ENCODE measurements at regions not wholly inside any gene's neighbourhood (a gene's known extent, or its start where the extent isn't known, plus 50 kb on each side); places are given as distances from the start of the nearest gene placed in this dataset.
"Not testable (repeated sequence)": the region's sequence is repeated elsewhere in the genome, so short reads cannot be mapped to it uniquely, and the experiment has no call there.

DNA sequence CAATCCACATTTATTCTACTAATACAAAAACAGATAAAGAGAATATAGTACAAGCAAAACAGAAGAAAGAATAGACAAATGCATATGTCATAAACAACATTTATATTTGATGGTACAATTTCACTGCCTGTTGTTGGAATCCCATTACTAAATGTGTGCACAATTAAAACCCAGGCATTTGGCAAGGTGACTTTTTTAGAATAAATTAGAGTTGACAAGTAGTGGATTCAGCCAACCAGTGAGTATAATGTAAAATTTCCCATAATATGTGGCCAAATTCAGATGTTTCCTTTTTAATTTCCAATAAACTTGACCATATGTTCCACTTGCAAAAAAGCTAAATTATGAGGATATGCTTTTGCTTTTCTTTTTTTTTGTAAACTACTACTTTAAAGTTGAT, 1578.8 kb downstream of the OLFM4 start:
- H3K36me3 ChIP-seq (ENCODE audit: control insufficient read depth in 4 of 4, insufficient read depth in 3 of 4, low read depth in 1 of 4, low read length in 3 of 4): no peaks in the 10 kb centered on the region
- H3K9me3 ChIP-seq (ENCODE audit: control insufficient read depth in 4 of 4, low read length in 3 of 4): no peaks in the 10 kb centered on the region
- H3K27ac ChIP-seq (ENCODE audit: low read depth in 1 of 2, low read length in 2 of 2): no peak overlapping the region
- TF ChIP-seq RAD21 (IDR thresholded peaks at IDR 0.05) (no peak), FOXA1 (IDR thresholded peaks at IDR 0.05) (no peak), EGR1 (IDR thresholded peaks at IDR 0.05; ENCODE audit: low read depth in 2 of 2) (no peak), TAF1 (conservative IDR thresholded peaks at IDR 0.05) (no peak), GABPA (IDR thresholded peaks at IDR 0.05 in 1 of 2, conservative IDR thresholded peaks at IDR 0.05 in 1 of 2) (no peak), RXRA (IDR thresholded peaks at IDR 0.05) (no peak), FOXA2 (IDR thresholded peaks at IDR 0.05) (no peak)
- TF ChIP-seq, protein P1, sequence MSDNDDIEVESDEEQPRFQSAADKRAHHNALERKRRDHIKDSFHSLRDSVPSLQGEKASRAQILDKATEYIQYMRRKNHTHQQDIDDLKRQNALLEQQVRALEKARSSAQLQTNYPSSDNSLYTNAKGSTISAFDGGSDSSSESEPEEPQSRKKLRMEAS (IDR thresholded peaks at IDR 0.05): no peak
- TF ChIP-seq, protein P2, sequence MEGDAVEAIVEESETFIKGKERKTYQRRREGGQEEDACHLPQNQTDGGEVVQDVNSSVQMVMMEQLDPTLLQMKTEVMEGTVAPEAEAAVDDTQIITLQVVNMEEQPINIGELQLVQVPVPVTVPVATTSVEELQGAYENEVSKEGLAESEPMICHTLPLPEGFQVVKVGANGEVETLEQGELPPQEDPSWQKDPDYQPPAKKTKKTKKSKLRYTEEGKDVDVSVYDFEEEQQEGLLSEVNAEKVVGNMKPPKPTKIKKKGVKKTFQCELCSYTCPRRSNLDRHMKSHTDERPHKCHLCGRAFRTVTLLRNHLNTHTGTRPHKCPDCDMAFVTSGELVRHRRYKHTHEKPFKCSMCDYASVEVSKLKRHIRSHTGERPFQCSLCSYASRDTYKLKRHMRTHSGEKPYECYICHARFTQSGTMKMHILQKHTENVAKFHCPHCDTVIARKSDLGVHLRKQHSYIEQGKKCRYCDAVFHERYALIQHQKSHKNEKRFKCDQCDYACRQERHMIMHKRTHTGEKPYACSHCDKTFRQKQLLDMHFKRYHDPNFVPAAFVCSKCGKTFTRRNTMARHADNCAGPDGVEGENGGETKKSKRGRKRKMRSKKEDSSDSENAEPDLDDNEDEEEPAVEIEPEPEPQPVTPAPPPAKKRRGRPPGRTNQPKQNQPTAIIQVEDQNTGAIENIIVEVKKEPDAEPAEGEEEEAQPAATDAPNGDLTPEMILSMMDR (IDR thresholded peaks at IDR 0.05; ENCODE audit: low read depth, low read length, missing input control): no peak
- no peak for DNase-seq (ENCODE audit: low spot score)
- H3K27me3 ChIP-seq (ENCODE audit: control insufficient read depth in 4 of 4, insufficient read depth in 4 of 4, low read length in 3 of 4): no peaks in the 10 kb centered on the region
- no peaks in the 10 kb centered on the region for H3K4me1 ChIP-seq (ENCODE audit: control insufficient read depth in 4 of 4, insufficient read depth in 4 of 4, low read length in 3 of 4)
- no peak overlapping the region for H3K4me3 ChIP-seq (ENCODE audit: low read depth in 1 of 3, low read length in 3 of 3)
- H3K9ac ChIP-seq (ENCODE audit: low read depth in 1 of 2, low read length in 2 of 2): no peak overlapping the region

DNA sequence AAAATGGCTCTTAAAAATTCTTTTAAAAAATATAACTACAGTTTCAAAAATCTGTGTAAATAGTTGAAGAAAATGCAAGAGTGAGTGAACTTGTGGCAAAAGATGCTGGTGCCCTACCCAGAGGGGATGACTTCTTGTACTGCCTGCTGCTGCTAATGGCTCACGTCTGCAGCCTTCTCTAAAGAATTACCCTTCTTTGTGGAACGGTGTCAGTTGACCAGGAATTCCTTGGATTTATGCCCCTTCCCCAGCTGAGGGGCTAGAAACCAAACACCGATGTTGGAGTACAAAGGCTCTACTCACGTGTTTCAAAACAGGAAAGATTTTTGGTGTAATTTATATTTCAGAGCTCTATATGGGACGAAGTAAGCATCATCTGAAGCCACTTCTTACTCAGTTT, 1582.8 kb downstream of the OLFM4 start:
- DNase-seq (ENCODE audit: low spot score): no peak
- no peak overlapping the region for H3K4me3 ChIP-seq (ENCODE audit: low read depth in 1 of 3, low read length in 3 of 3)
- WGBS: 79% methylated on average over 5 of the region's 5 CpGs
- no peaks in the 10 kb centered on the region for H3K27me3 ChIP-seq (ENCODE audit: control insufficient read depth in 4 of 4, insufficient read depth in 4 of 4, low read length in 3 of 4)
- no peaks in the 10 kb centered on the region for H3K9me3 ChIP-seq (ENCODE audit: control insufficient read depth in 4 of 4, low read length in 3 of 4)
- H3K36me3 ChIP-seq (ENCODE audit: control insufficient read depth in 4 of 4, insufficient read depth in 3 of 4, low read depth in 1 of 4, low read length in 3 of 4): no peaks in the 10 kb centered on the region
- H3K9ac ChIP-seq (ENCODE audit: low read depth in 1 of 2, low read length in 2 of 2): no peak overlapping the region
- H3K4me1 ChIP-seq (ENCODE audit: control insufficient read depth in 4 of 4, insufficient read depth in 4 of 4, low read length in 3 of 4): no peaks in the 10 kb centered on the region
- no peak overlapping the region for H3K27ac ChIP-seq (ENCODE audit: low read depth in 1 of 2, low read length in 2 of 2)
- TF ChIP-seq RXRA (IDR thresholded peaks at IDR 0.05) (no peak), HNF4A (conservative IDR thresholded peaks at IDR 0.05) (no peak), TAF1 (conservative IDR thresholded peaks at IDR 0.05) (no peak)
- TF ChIP-seq, protein P3, sequence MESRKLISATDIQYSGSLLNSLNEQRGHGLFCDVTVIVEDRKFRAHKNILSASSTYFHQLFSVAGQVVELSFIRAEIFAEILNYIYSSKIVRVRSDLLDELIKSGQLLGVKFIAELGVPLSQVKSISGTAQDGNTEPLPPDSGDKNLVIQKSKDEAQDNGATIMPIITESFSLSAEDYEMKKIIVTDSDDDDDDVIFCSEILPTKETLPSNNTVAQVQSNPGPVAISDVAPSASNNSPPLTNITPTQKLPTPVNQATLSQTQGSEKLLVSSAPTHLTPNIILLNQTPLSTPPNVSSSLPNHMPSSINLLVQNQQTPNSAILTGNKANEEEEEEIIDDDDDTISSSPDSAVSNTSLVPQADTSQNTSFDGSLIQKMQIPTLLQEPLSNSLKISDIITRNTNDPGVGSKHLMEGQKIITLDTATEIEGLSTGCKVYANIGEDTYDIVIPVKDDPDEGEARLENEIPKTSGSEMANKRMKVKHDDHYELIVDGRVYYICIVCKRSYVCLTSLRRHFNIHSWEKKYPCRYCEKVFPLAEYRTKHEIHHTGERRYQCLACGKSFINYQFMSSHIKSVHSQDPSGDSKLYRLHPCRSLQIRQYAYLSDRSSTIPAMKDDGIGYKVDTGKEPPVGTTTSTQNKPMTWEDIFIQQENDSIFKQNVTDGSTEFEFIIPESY (IDR thresholded peaks at IDR 0.05): no peak
- TF ChIP-seq, protein P4, sequence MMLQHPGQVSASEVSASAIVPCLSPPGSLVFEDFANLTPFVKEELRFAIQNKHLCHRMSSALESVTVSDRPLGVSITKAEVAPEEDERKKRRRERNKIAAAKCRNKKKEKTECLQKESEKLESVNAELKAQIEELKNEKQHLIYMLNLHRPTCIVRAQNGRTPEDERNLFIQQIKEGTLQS (IDR thresholded peaks at IDR 0.05): no peak

DNA sequence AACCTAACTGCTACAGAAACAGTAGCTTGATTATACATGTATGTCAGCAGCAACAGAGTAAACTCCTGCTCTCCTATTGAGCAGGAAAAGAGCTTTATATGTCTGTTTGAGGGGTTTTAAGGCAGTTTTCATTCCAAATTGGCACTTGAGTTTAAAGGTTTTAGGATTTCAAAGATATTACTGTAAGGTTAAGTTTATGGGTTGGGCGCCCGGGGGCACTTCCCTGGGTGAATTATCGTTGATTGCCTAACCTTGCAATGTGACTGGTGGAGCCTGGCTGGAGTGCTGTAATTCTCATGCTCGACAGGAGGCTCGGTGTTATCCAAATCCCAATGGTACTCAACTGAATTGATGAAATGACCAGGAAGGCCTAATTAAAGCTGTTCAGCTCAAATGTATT, 1586.1 kb downstream of the OLFM4 start:
- Histone ChIP-seq H3K4me1 (ENCODE audit: control insufficient read depth in 4 of 4, insufficient read depth in 4 of 4, low read length in 3 of 4) (no peaks in the 10 kb centered on the region), H3K27me3 (ENCODE audit: control insufficient read depth in 4 of 4, insufficient read depth in 4 of 4, low read length in 3 of 4) (no peaks in the 10 kb centered on the region), H3K36me3 (ENCODE audit: control insufficient read depth in 4 of 4, insufficient read depth in 3 of 4, low read depth in 1 of 4, low read length in 3 of 4) (no peaks in the 10 kb centered on the region), H3K9me3 (ENCODE audit: control insufficient read depth in 4 of 4, low read length in 3 of 4) (no peaks in the 10 kb centered on the region), H3K27ac (ENCODE audit: low read depth in 1 of 2, low read length in 2 of 2) (no peak overlapping the region), H3K4me3 (ENCODE audit: low read depth in 1 of 3, low read length in 3 of 3) (no peak overlapping the region), H3K9ac (ENCODE audit: low read depth in 1 of 2, low read length in 2 of 2) (no peak overlapping the region)
- TF ChIP-seq EGR1 (IDR thresholded peaks at IDR 0.05; ENCODE audit: low read depth in 2 of 2): no peak
- TF ChIP-seq YY1 (IDR thresholded peaks at IDR 0.05): no peak
- TF ChIP-seq HNF4G (IDR thresholded peaks at IDR 0.05): no peak
- TF ChIP-seq TAF1 (conservative IDR thresholded peaks at IDR 0.05): no peak
- TF ChIP-seq RAD21 (IDR thresholded peaks at IDR 0.05): no peak
- no peak for DNase-seq (ENCODE audit: low spot score)
- WGBS: 83% methylated on average over 5 of the region's 5 CpGs

DNA sequence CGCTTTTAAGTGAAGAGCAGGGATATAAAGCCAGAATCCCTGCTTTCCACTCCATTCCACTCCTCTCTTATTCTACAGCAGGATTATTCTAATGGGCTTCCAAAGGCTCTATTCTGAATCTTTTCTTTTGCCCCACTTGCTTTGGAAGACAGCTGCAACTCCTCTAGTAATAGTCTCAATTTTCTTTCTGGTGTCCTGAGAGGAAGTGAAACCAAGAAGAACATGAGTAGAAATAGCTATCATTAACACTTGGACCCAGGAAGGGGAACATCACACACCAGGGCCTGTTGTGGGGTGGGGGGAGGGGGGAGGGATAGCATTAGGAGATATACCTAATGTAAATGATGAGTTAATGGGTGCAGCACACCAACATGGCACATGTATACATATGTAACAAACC, 1597.9 kb downstream of the OLFM4 start:
- H3K36me3 ChIP-seq (ENCODE audit: control insufficient read depth in 4 of 4, insufficient read depth in 3 of 4, low read depth in 1 of 4, low read length in 3 of 4); H3K4me3 ChIP-seq (ENCODE audit: low read depth in 1 of 3, low read length in 3 of 3); H3K4me1 ChIP-seq (ENCODE audit: control insufficient read depth in 4 of 4, insufficient read depth in 4 of 4, low read length in 3 of 4); H3K9me3 ChIP-seq (ENCODE audit: control insufficient read depth in 4 of 4, low read length in 3 of 4); DNase-seq (ENCODE audit: low spot score); H3K27me3 ChIP-seq (ENCODE audit: control insufficient read depth in 4 of 4, insufficient read depth in 4 of 4, low read length in 3 of 4); H3K27ac ChIP-seq (ENCODE audit: low read depth in 1 of 2, low read length in 2 of 2); H3K9ac ChIP-seq (ENCODE audit: low read depth in 1 of 2, low read length in 2 of 2): not testable (repeated sequence)
- WGBS: 94% methylated on average over 1 of the region's 1 CpG
